T-cell (primary cell): ENCODE measurements at regions not wholly inside any gene's neighbourhood (a gene's known extent, or its start where the extent isn't known, plus 50 kb on each side); places are given as distances from the start of the nearest gene placed in this dataset.

Source experiments
- ATAC-seq, 4 experiments: fragments of 200-7000 bp in 3 of 4; fragments of 150-1000 bp in 1 of 4; cut with Tn5 transposase; replicated peaks in 1 of 4; 1 replicate in 3 of 4; 2 replicates in 1 of 4; pipeline ENCODE4 v1.10.0; 2021; ENCODE audit warnings: moderate library complexity in 3 of 4, mild to moderate bottlenecking in 2 of 4, moderate number of reproducible peaks in 1 of 4
- CTCF ChIA-PET, 2 donors: fragments of 300-600 bp; sonication (Branson Sonifier 250); formaldehyde crosslinking; loops; one replicate each; lab custom pipeline; 2022; ENCODE audit warnings: antibody characterized with exemption in 2 of 2; lab: Charles Lee
- POLR2A ChIA-PET, 2 donors: fragments of 300-600 bp; sonication (Branson Sonifier 250); formaldehyde crosslinking; loops; one replicate each; lab custom pipeline; 2022; ENCODE audit warnings: antibody characterized with exemption in 2 of 2; lab: Charles Lee
- DNase-seq, 35 experiments: peaks; one replicate each; pipeline versions ENCODE4 v3.0.0 to v3.0.0-alpha.2; 2013 to 2023
- H3K27ac ChIP-seq: one replicate; pipeline ENCODE4 v1.5.1; 2013; ENCODE audit warnings: low read length
- H3K27me3 ChIP-seq, 2 experiments: replicated peaks in 1 of 2; 1 replicate in 1 of 2; 2 replicates in 1 of 2; pipeline versions ENCODE4 v1.6.1 to v1.7.0; 2013; ENCODE audit warnings: low read length in 1 of 2, mixed read lengths in 1 of 2; ENCODE audit not compliant: control insufficient read depth in 2 of 2, insufficient read depth in 2 of 2; ENCODE audit errors: extremely low read depth in 1 of 2
- H3K36me3 ChIP-seq, 2 donors: 1 replicate in 1 of 2; 2 replicates in 1 of 2; pipeline versions ENCODE4 v1.6.1 to v1.7.0; 2013; ENCODE audit warnings: low read length in 1 of 2; ENCODE audit not compliant: control insufficient read depth in 2 of 2, insufficient read depth in 1 of 2; ENCODE audit errors: extremely low read depth in 1 of 2
- H3K4me1 ChIP-seq, 2 experiments: 1 replicate in 1 of 2; 2 replicates in 1 of 2; pipeline versions ENCODE4 v1.6.1 to v1.7.0; 2013; ENCODE audit warnings: low read length in 2 of 2, mixed read lengths in 1 of 2; ENCODE audit not compliant: insufficient read depth in 2 of 2, control insufficient read depth in 1 of 2; ENCODE audit errors: extremely low read depth in 1 of 2
- H3K4me3 ChIP-seq, 2 donors: 1 replicate in 1 of 2; 2 replicates in 1 of 2; pipeline versions ENCODE4 v1.5.1 to v1.7.0; 2013; ENCODE audit warnings: mild to moderate bottlenecking in 2 of 2, low read length in 1 of 2, moderate library complexity in 1 of 2; ENCODE audit not compliant: control insufficient read depth in 1 of 2; ENCODE audit errors: extremely low read depth in 1 of 2
- H3K9me3 ChIP-seq: 2 replicates; pipeline ENCODE4 v1.7.0; 2013
- H3K27ac Mint-ChIP-seq, 2 donors: one replicate each; pipeline ENCODE4 v1.8.0; 2020 to 2021; ENCODE audit warnings: mild to moderate bottlenecking in 2 of 2, mixed read lengths in 2 of 2
- H3K27me3 Mint-ChIP-seq, 2 donors: one replicate each; pipeline ENCODE4 v1.8.0; 2021 to 2022; ENCODE audit warnings: mixed read lengths in 2 of 2
- H3K36me3 Mint-ChIP-seq: one replicate; pipeline ENCODE4 v1.8.0; 2021; ENCODE audit warnings: mixed read lengths
- H3K4me1 Mint-ChIP-seq, 3 donors: one replicate each; pipeline ENCODE4 v1.8.0; 2020 to 2022; ENCODE audit warnings: mixed read lengths in 3 of 3, mild to moderate bottlenecking in 1 of 3
- H3K4me3 Mint-ChIP-seq, 3 donors: one replicate each; pipeline ENCODE4 v1.8.0; 2020 to 2022; ENCODE audit warnings: mild to moderate bottlenecking in 3 of 3, mixed read lengths in 3 of 3, moderate library complexity in 3 of 3
- H3K9me3 Mint-ChIP-seq, 3 donors: one replicate each; pipeline ENCODE4 v1.8.0; 2020 to 2022; ENCODE audit warnings: mixed read lengths in 3 of 3
- WGBS: methylation state at CpG from one replicate; pipeline ENCODE4 v1.1.5; 2013; ENCODE audit warnings: missing lambda C conversion rate; ENCODE audit not compliant: insufficient coverage; 5-methylcytosine and 5-hydroxymethylcytosine counted together

- H3K4me1 ChIP-seq, result peaks cover 9 to 25% of the 10 kb centered on the region in 2 experiments
- ATAC-seq, result no peak
- CTCF ChIA-PET, result interaction anchor here in 1 of 2 donors (0.7 to 2.0 kb wide), 9 partner anchors 8 to 696 kb away, joined by 3 to 7 read pairs (median 4); partner anchors contain the start of gene CENPU
- Mint-ChIP-seq H3K27me3 (no peaks in the 10 kb centered on the region), H3K9me3 (peaks cover 0 to 4% (median 3%) of the 10 kb centered on the region in 3 donors), H3K4me1 (peaks cover 32 to 51% (median 40%) of the 10 kb centered on the region in 3 donors), H3K4me3 (peak overlapping the region; percentile 80 to 83 (median 81)), H3K27ac (peak overlapping the region; percentile 94 to 98), H3K36me3 (no peaks in the 10 kb centered on the region)
- no peaks in the 10 kb centered on the region for H3K27me3 ChIP-seq
- peak overlapping the region; percentile 76 for H3K27ac ChIP-seq
- POLR2A ChIA-PET, result interaction anchor here (0.6 to 1.6 kb wide), 4 partner anchors 9 to 218 kb away, joined by 3 to 5 read pairs (median 4); no protein-coding TSS in a partner anchor
- no peak for DNase-seq
- H3K36me3 ChIP-seq, result no peaks in the 10 kb centered on the region
- WGBS, result no CpG with 5 or more reads among the region's 5 CpGs
- peak overlapping the region; percentile 54 to 64 for H3K4me3 ChIP-seq
- H3K9me3 ChIP-seq, result no peaks in the 10 kb centered on the region
These were observed 51.0 kb upstream of the ENPP6 start for GRCh38 chr4:184268584-184269160.

- peak overlapping the region; percentile 76 for H3K27ac ChIP-seq
- peaks cover 32 to 51% (median 40%) of the 10 kb centered on the region in 3 donors for H3K4me1 Mint-ChIP-seq
- peaks cover 0 to 4% (median 3%) of the 10 kb centered on the region in 3 donors for H3K9me3 Mint-ChIP-seq
- POLR2A ChIA-PET, result interaction anchor here (0.6 to 1.6 kb wide), 3 partner anchors 8 to 206 kb away, joined by 3 to 4 read pairs (median 4); partner anchors contain the start of gene IRF2 (in 1 of the 2)
- ATAC-seq (peak; percentile 76 to 83 (median 80)), DNase-seq (peak; percentile 33 to 86 (median 57))
- H3K4me1 ChIP-seq, result peaks cover 9 to 25% of the 10 kb centered on the region in 2 experiments
- no peaks in the 10 kb centered on the region for H3K27me3 Mint-ChIP-seq
- peak overlapping the region; percentile 54 to 64 for H3K4me3 ChIP-seq
- no peaks in the 10 kb centered on the region for H3K36me3 ChIP-seq
- CTCF ChIA-PET, result interaction anchor here (0.6 to 2.0 kb wide), 9 partner anchors 7 to 866 kb away, joined by 3 to 7 read pairs (median 4); partner anchors contain the start of gene CENPU (in 1 of the 2)
- no peaks in the 10 kb centered on the region for H3K9me3 ChIP-seq
- H3K36me3 Mint-ChIP-seq, result no peaks in the 10 kb centered on the region
- peak overlapping the region; percentile 80 to 83 (median 81) for H3K4me3 Mint-ChIP-seq
- no peaks in the 10 kb centered on the region for H3K27me3 ChIP-seq
- H3K27ac Mint-ChIP-seq, result peak overlapping the region; percentile 94 to 98
- WGBS, result 4% methylated on average over 15 of the region's 23 CpGs
These were observed 50.3 kb upstream of the ENPP6 start for GRCh38 chr4:184267673-184268583.
